ENCODE measurements at regions not wholly inside any gene's neighbourhood (a gene's known extent, or its start where the extent isn't known, plus 50 kb on each side); places are given as distances from the start of the nearest gene placed in this dataset.
A peak's percentile ranks its signal among the peaks of the same experiment; 100 is the strongest.

GRCh38 chr7:47638679-47639315, 56.9 kb upstream of the TNS3 start:
- Histone ChIP-seq H3K4me1 (ENCODE audit: control insufficient read depth, insufficient read depth, low read length, unreplicated experiment) (peaks cover 20% of the 10 kb centered on the region), H3K4me3 (ENCODE audit: low read depth, low read length) (no peak overlapping the region), H3K79me2 (ENCODE audit: control insufficient read depth, insufficient read depth, low read length, unreplicated experiment) (no peaks in the 10 kb centered on the region), H2AFZ (ENCODE audit: low read length, unreplicated experiment) (no peak overlapping the region), H3K36me3 (ENCODE audit: insufficient read depth, low read length) (no peaks in the 10 kb centered on the region), H3K27ac (ENCODE audit: low read depth, low read length) (no peak overlapping the region), H3K27me3 (ENCODE audit: insufficient read depth, low read length) (no peaks in the 10 kb centered on the region)

GRCh38 chr7:47636433-47637175, 54.7 kb upstream of the TNS3 start:
- Histone ChIP-seq H2AFZ (ENCODE audit: low read length, unreplicated experiment) (peak overlapping the region; percentile 65), H3K27ac (ENCODE audit: low read depth, low read length) (no peak overlapping the region), H3K4me1 (ENCODE audit: control insufficient read depth, insufficient read depth, low read length, unreplicated experiment) (peaks cover 20% of the 10 kb centered on the region)

GRCh38 chr7:47636081-47636432, 54.1 kb upstream of the TNS3 start:
- H3K4me1 ChIP-seq (ENCODE audit: control insufficient read depth, insufficient read depth, low read length, unreplicated experiment): peaks cover 20% of the 10 kb centered on the region
- no peaks in the 10 kb centered on the region for H3K36me3 ChIP-seq (ENCODE audit: insufficient read depth, low read length)
- no peak overlapping the region for H3K27ac ChIP-seq (ENCODE audit: low read depth, low read length)
- no peaks in the 10 kb centered on the region for H3K79me2 ChIP-seq (ENCODE audit: control insufficient read depth, insufficient read depth, low read length, unreplicated experiment)
- no peak overlapping the region for H3K4me3 ChIP-seq (ENCODE audit: low read depth, low read length)
- H3K27me3 ChIP-seq (ENCODE audit: insufficient read depth, low read length): no peaks in the 10 kb centered on the region
- H2AFZ ChIP-seq (ENCODE audit: low read length, unreplicated experiment): peak overlapping the region; percentile 65

More at GRCh38 chr7:47636433-47637175, 54.7 kb upstream of the TNS3 start:
- Histone ChIP-seq H3K27me3 (ENCODE audit: insufficient read depth, low read length) (no peaks in the 10 kb centered on the region), H3K79me2 (ENCODE audit: control insufficient read depth, insufficient read depth, low read length, unreplicated experiment) (no peaks in the 10 kb centered on the region), H3K4me3 (ENCODE audit: low read depth, low read length) (no peak overlapping the region), H3K36me3 (ENCODE audit: insufficient read depth, low read length) (no peaks in the 10 kb centered on the region)

- H3K36me3 ChIP-seq (ENCODE audit: insufficient read depth, low read length): no peaks in the 10 kb centered on the region
- no peak overlapping the region for H3K27ac ChIP-seq (ENCODE audit: low read depth, low read length)
- no peak overlapping the region for H2AFZ ChIP-seq (ENCODE audit: low read length, unreplicated experiment)
- no peak overlapping the region for H3K4me3 ChIP-seq (ENCODE audit: low read depth, low read length)
- no peaks in the 10 kb centered on the region for H3K27me3 ChIP-seq (ENCODE audit: insufficient read depth, low read length)
- no peaks in the 10 kb centered on the region for H3K79me2 ChIP-seq (ENCODE audit: control insufficient read depth, insufficient read depth, low read length, unreplicated experiment)
- peaks cover 20% of the 10 kb centered on the region for H3K4me1 ChIP-seq (ENCODE audit: control insufficient read depth, insufficient read depth, low read length, unreplicated experiment)
Observed at GRCh38 chr7:47635091-47636080, 53.5 kb upstream of the TNS3 start.

- Histone ChIP-seq H3K4me3 (ENCODE audit: low read depth, low read length) (no peak overlapping the region), H3K4me1 (ENCODE audit: control insufficient read depth, insufficient read depth, low read length, unreplicated experiment) (peaks cover 20% of the 10 kb centered on the region), H3K27ac (ENCODE audit: low read depth, low read length) (no peak overlapping the region), H3K79me2 (ENCODE audit: control insufficient read depth, insufficient read depth, low read length, unreplicated experiment) (no peaks in the 10 kb centered on the region), H3K36me3 (ENCODE audit: insufficient read depth, low read length) (no peaks in the 10 kb centered on the region), H2AFZ (ENCODE audit: low read length, unreplicated experiment) (no peak overlapping the region), H3K27me3 (ENCODE audit: insufficient read depth, low read length) (no peaks in the 10 kb centered on the region)
Observed at GRCh38 chr7:47634273-47634672, 52.4 kb upstream of the TNS3 start.

- H3K27ac ChIP-seq (ENCODE audit: low read depth, low read length): no peak overlapping the region
- H2AFZ ChIP-seq (ENCODE audit: low read length, unreplicated experiment): no peak overlapping the region
Observed at GRCh38 chr7:47633134-47633533, 51.2 kb upstream of the TNS3 start.

More at GRCh38 chr7:47633134-47633533, 51.2 kb upstream of the TNS3 start:
- no peaks in the 10 kb centered on the region for H3K79me2 ChIP-seq (ENCODE audit: control insufficient read depth, insufficient read depth, low read length, unreplicated experiment)
- H3K27me3 ChIP-seq (ENCODE audit: insufficient read depth, low read length): no peaks in the 10 kb centered on the region
- H3K4me1 ChIP-seq (ENCODE audit: control insufficient read depth, insufficient read depth, low read length, unreplicated experiment): peaks cover 20% of the 10 kb centered on the region
- H3K36me3 ChIP-seq (ENCODE audit: insufficient read depth, low read length): no peaks in the 10 kb centered on the region
- H3K4me3 ChIP-seq (ENCODE audit: low read depth, low read length): no peak overlapping the region

Measured in ACC112 (cell line).